Calu3 (cell line): ENCODE measurements at regions not wholly inside any gene's neighbourhood (a gene's known extent, or its start where the extent isn't known, plus 50 kb on each side); places are given as distances from the start of the nearest gene placed in this dataset.
A peak's percentile ranks its signal among the peaks of the same experiment; 100 is the strongest.

ENCODE experiments used
- BruUV-seq: library from RNA; stranded (reverse); fragments of 400-500 nt; replicated peaks from 2 replicates; lab custom pipeline; 2021; lab: Mats Ljungman, UMichigan
- CTCF ChIA-PET: fragments of 300-600 bp; sonication (Branson Sonifier 250); formaldehyde crosslinking; loops from one replicate; lab custom pipeline; 2022; ENCODE audit warnings: antibody characterized with exemption; lab: Charles Lee
- DNase-seq: peaks from one replicate; pipeline ENCODE4 v3.0.0; 2022
- H3K27ac Mint-ChIP-seq: one replicate; pipeline ENCODE4 v1.8.0; 2022; ENCODE audit warnings: mixed read lengths; ENCODE audit not compliant: unreplicated experiment
- H3K27me3 Mint-ChIP-seq: one replicate; pipeline ENCODE4 v1.8.0; 2022; ENCODE audit warnings: mixed read lengths; ENCODE audit not compliant: unreplicated experiment
- H3K36me3 Mint-ChIP-seq: one replicate; pipeline ENCODE4 v1.8.0; 2022; ENCODE audit warnings: mild to moderate bottlenecking, moderate library complexity, mixed read lengths; ENCODE audit not compliant: insufficient read depth, unreplicated experiment
- H3K4me1 Mint-ChIP-seq: one replicate; pipeline ENCODE4 v1.8.0; 2022; ENCODE audit warnings: mild to moderate bottlenecking, low read depth, mixed read lengths; ENCODE audit not compliant: unreplicated experiment
- H3K4me3 Mint-ChIP-seq: one replicate; pipeline ENCODE4 v1.8.0; 2022; ENCODE audit warnings: mild to moderate bottlenecking, low read depth, moderate library complexity, mixed read lengths; ENCODE audit not compliant: unreplicated experiment
- H3K9me3 Mint-ChIP-seq: one replicate; pipeline ENCODE4 v1.8.0; 2022; ENCODE audit warnings: low read depth, mixed read lengths; ENCODE audit not compliant: unreplicated experiment
- intact Hi-C: fragments of 100-400 bp; cut with micrococcal nuclease; formaldehyde crosslinking; loops from one replicate; pipeline ENCODE4 v1.10.0; 2022; ENCODE audit not compliant: unreplicated experiment
- TF ChIP-seq, protein P1 (sequence below): fragments of 200-600 bp; IDR thresholded peaks from one replicate; pipeline ENCODE4 v1.8.0; 2022; ENCODE audit warnings: antibody characterized with exemption; ENCODE audit not compliant: unreplicated experiment

DNA sequence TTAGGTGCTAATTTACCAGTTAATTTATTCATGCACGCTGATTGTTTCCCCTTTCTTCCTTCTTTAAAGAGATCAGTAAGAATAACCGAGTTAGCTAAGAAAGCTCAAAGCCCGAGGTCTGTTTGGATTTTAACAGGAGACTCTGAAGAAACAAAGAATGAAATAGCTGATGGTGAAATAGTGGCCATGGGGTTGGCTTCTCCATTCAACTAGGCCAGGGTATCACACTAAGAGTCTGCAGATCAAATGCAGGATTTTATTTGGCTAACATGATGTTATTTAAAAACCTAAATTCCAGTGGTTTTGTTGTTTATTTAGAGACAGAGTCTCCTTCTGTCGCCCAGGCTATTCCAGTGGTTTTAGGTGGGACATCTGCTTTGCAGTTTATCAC lies 65.2 kb upstream of the SYPL1 start:
- Mint-ChIP-seq H3K4me1 (peaks cover 33% of the 10 kb centered on the region), H3K27ac (no peak overlapping the region), H3K36me3 (no peaks in the 10 kb centered on the region), H3K27me3 (no peaks in the 10 kb centered on the region), H3K9me3 (no peaks in the 10 kb centered on the region), H3K4me3 (no peak overlapping the region)
- intact Hi-C loops: loop anchor here (5.0 to 10.0 kb wide), 7 partner anchors 80 to 978 kb away; partner anchors contain the start of gene CCDC71L
- BruUV-seq: no TSS peak
- no peak for DNase-seq
- CTCF ChIA-PET: interaction anchor here (1.0 to 4.4 kb wide), 12 partner anchors 104 to 603 kb away, joined by 3 to 57 read pairs (median 7); partner anchors contain the start of genes CCDC71L and NAMPT
- TF ChIP-seq, protein P1, sequence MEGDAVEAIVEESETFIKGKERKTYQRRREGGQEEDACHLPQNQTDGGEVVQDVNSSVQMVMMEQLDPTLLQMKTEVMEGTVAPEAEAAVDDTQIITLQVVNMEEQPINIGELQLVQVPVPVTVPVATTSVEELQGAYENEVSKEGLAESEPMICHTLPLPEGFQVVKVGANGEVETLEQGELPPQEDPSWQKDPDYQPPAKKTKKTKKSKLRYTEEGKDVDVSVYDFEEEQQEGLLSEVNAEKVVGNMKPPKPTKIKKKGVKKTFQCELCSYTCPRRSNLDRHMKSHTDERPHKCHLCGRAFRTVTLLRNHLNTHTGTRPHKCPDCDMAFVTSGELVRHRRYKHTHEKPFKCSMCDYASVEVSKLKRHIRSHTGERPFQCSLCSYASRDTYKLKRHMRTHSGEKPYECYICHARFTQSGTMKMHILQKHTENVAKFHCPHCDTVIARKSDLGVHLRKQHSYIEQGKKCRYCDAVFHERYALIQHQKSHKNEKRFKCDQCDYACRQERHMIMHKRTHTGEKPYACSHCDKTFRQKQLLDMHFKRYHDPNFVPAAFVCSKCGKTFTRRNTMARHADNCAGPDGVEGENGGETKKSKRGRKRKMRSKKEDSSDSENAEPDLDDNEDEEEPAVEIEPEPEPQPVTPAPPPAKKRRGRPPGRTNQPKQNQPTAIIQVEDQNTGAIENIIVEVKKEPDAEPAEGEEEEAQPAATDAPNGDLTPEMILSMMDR: no peak

DNA sequence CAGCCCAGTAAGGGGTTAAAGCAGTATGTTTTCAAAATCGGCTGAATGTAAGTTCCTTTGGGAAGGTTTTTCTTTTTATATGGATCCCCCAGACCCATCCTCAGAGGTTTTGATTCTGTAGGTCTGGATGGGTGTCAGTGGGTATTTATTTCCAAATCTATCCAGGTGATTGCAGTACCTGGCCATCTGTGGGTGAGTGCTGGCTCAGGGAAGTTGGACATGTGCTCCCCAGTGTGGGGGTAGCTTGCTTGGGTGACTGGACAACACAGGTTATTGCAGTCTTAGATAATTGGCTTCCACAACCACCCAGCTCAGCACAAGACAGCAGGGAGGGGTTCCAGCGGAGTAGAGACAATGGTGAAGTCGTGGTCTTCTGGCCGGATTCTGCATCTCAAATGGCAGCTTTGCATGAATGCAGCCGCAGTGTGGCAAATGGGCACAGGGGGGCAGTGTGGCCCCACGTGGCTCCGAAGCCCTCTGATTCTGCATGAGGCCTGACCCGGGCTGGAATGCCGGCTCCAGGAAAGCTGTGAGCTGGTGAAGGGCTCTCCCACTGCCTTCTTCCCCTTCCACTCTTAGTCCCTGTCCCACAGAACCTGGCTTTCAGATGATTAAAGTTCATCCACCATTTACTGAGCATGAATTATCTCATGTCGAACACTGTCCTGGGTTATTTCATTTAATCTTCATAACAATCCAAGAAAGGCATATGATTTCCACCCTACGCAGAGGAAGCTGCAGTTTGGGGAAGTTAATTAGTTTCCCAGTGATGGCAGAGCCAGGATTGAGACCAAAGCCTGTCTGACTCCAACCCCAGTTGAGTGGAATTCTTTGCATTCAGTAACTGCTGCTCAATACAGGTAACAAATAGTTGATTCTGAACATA lies 64.5 kb upstream of the SYPL1 start:
- peak; percentile 90 for DNase-seq
- no TSS peak for BruUV-seq
- no peak overlapping the region for H3K4me3 Mint-ChIP-seq
- H3K36me3 Mint-ChIP-seq: no peaks in the 10 kb centered on the region
- TF ChIP-seq, protein P1: peak; percentile 92
- no peak overlapping the region for H3K27ac Mint-ChIP-seq
- no peaks in the 10 kb centered on the region for H3K27me3 Mint-ChIP-seq
- intact Hi-C loops: loop anchor here (5.0 to 10.0 kb wide), 7 partner anchors 81 to 978 kb away; partner anchors contain the start of gene CCDC71L
- CTCF ChIA-PET: interaction anchor here (1.0 to 4.4 kb wide), 12 partner anchors 104 to 603 kb away, joined by 3 to 57 read pairs (median 7); partner anchors contain the start of genes CCDC71L and NAMPT
- H3K9me3 Mint-ChIP-seq: no peaks in the 10 kb centered on the region
- H3K4me1 Mint-ChIP-seq: peaks cover 33% of the 10 kb centered on the region

GRCh38 chr7:106175507-106175906 lies 63.4 kb upstream of the SYPL1 start:
- no peak overlapping the region for H3K27ac Mint-ChIP-seq
- no peak overlapping the region for H3K4me3 Mint-ChIP-seq
- no TSS peak for BruUV-seq
- TF ChIP-seq, protein P1: no peak
- H3K36me3 Mint-ChIP-seq: no peaks in the 10 kb centered on the region
- peaks cover 32% of the 10 kb centered on the region for H3K4me1 Mint-ChIP-seq
- CTCF ChIA-PET: interaction anchor here (1.6 to 4.4 kb wide), 3 partner anchors 287 to 367 kb away, joined by 9 to 57 read pairs (median 10); no protein-coding TSS in a partner anchor
- no peaks in the 10 kb centered on the region for H3K27me3 Mint-ChIP-seq
- no peak for DNase-seq
- H3K9me3 Mint-ChIP-seq: no peaks in the 10 kb centered on the region
- intact Hi-C loops: loop anchor here (5.0 to 10.0 kb wide), 7 partner anchors 82 to 979 kb away; partner anchors contain the start of gene CCDC71L

DNA sequence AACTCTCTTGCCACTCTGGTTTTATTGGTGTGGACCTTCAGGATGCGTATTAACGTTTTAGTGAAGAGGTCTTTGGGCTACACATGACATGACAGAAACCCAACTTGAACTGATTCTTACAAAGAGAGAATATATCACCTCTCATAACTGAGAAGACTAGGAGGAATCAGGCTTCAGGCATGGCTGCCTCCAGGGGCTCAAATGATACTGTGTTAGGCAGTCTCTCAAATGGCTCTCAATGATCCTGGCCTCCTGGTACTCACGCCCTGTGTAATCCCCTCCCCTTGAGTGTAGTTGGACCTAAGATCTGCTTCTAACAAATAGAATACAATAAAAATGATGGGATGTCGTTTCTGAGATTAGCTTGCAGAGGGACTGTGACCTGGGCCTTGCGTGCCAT lies 58.5 kb upstream of the SYPL1 start:
- H3K36me3 Mint-ChIP-seq: no peaks in the 10 kb centered on the region
- TF ChIP-seq, protein P1: no peak
- no peak for DNase-seq
- no peaks in the 10 kb centered on the region for H3K9me3 Mint-ChIP-seq
- no peaks in the 10 kb centered on the region for H3K27me3 Mint-ChIP-seq
- H3K4me3 Mint-ChIP-seq: no peak overlapping the region
- H3K4me1 Mint-ChIP-seq: no peaks in the 10 kb centered on the region
- H3K27ac Mint-ChIP-seq: no peak overlapping the region
- CTCF ChIA-PET: no interaction called here
- intact Hi-C loops: loop anchor here (10.0 kb wide), 1 partner anchor 984 kb away; no protein-coding TSS in a partner anchor
- BruUV-seq: no TSS peak
